GM12878 (cell line): ENCODE measurements at regions not wholly inside any gene's neighbourhood (a gene's known extent, or its start where the extent isn't known, plus 50 kb on each side); places are given as distances from the start of the nearest gene placed in this dataset.

Experiments used
- ATAC-seq: fragments of 200-7000 bp; cut with Tn5 transposase; 3 replicates; pipeline ENCODE4 v1.9.1; 2020; ENCODE audit warnings: mild to moderate bottlenecking, moderate library complexity
- BruUV-seq: library from RNA; stranded (reverse); fragments of 400-500 nt; replicated peaks from 2 replicates; lab custom pipeline; 2021; lab: Mats Ljungman, UMichigan
- CTCF ChIA-PET: fragments of 300-600 bp; sonication (Branson Sonifier 250); formaldehyde crosslinking; extraction: SDS; loops from one replicate; lab custom pipeline; 2021; ENCODE audit warnings: inconsistent platforms; lab: Yijun Ruan, JAX
- POLR2A ChIA-PET: fragments of 350-600 bp; formaldehyde crosslinking; extraction: SDS; loops from one replicate; lab custom pipeline; 2021; ENCODE audit warnings: inconsistent platforms; lab: Charles Lee
- RAD21 ChIA-PET: fragments of 300-600 bp; sonication (Branson Sonifier 250); formaldehyde crosslinking; loops from one replicate; lab custom pipeline; 2023; ENCODE audit warnings: antibody characterized with exemption; ENCODE audit not compliant: unreplicated experiment; lab: Charles Lee
- SMC1A ChIA-PET: fragments of 300-600 bp; sonication (Branson Sonifier 250); formaldehyde crosslinking; loops from one replicate; lab custom pipeline; 2023; ENCODE audit not compliant: unreplicated experiment, uncharacterized antibody; lab: Charles Lee
- DNase-seq: peaks from one replicate; pipeline ENCODE4 v3.0.0-alpha.2; 2011; ENCODE audit warnings: low read depth, low spot score
- FAIRE-seq: peaks from 3 replicates; lab custom pipeline; 2011; peaks lifted over from hg19 to GRCh38; lab: Jason Lieb, UNC
- H2AFZ ChIP-seq: 2 replicates; pipeline ENCODE4 v1.6.0; 2011; ENCODE audit warnings: low read depth, low read length, control low read depth; ENCODE audit not compliant: control insufficient read depth
- H3K27ac ChIP-seq: 2 replicates; pipeline ENCODE4 v1.5.1; 2011; ENCODE audit warnings: control low read depth; ENCODE audit not compliant: control insufficient read depth, insufficient read depth
- H3K27me3 ChIP-seq, 2 experiments: replicated peaks in 1 of 2; 2 replicates each; pipeline versions ENCODE4 v1.6.0 to v1.6.1; 2011; ENCODE audit warnings: low read length in 1 of 2; ENCODE audit not compliant: control insufficient read depth in 2 of 2, insufficient read depth in 2 of 2
- H3K36me3 ChIP-seq, 2 experiments: 2 replicates each; pipeline ENCODE4 v1.5.1; 2011; ENCODE audit warnings: low read length in 1 of 2; ENCODE audit not compliant: control insufficient read depth in 2 of 2, insufficient read depth in 2 of 2
- H3K4me1 ChIP-seq: 2 replicates; pipeline ENCODE4 v1.6.1; 2011; ENCODE audit warnings: mild to moderate bottlenecking, low read length, moderate library complexity, mixed read lengths; ENCODE audit not compliant: control insufficient read depth, insufficient read depth
- H3K4me2 ChIP-seq: 2 replicates; pipeline ENCODE4 v1.6.0; 2011; ENCODE audit warnings: control low read depth; ENCODE audit not compliant: control insufficient read depth, insufficient read depth
- H3K4me3 ChIP-seq: fragments of 200-600 bp; sonication (generic); 2 replicates; pipeline ENCODE4 v1.5.1; 2016
- H3K79me2 ChIP-seq: 2 replicates; pipeline ENCODE4 v1.6.0; 2011; ENCODE audit warnings: low read length; ENCODE audit not compliant: control insufficient read depth, insufficient read depth
- H3K9ac ChIP-seq: 2 replicates; pipeline ENCODE4 v1.8.0; 2011; ENCODE audit warnings: low read length, control low read depth, mixed read lengths; ENCODE audit not compliant: control insufficient read depth, insufficient read depth
- H3K9me3 ChIP-seq: replicated peaks from 3 replicates; pipeline ENCODE4 v1.5.1; 2011; ENCODE audit warnings: mild to moderate bottlenecking, low read length; ENCODE audit not compliant: control insufficient read depth, insufficient read depth
- H4K20me1 ChIP-seq: 2 replicates; pipeline ENCODE4 v1.6.0; 2011; ENCODE audit not compliant: control insufficient read depth, insufficient read depth
- BACH1 ChIP-seq: fragments of 450-650 bp; IDR thresholded peaks from 2 replicates; pipeline ENCODE4 v1.6.1; 2017; ENCODE audit warnings: mild to moderate bottlenecking, borderline replicate concordance
- CEBPB ChIP-seq, 2 experiments: fragments of 150-350 bp in 1 of 2; IDR thresholded peaks; 2 replicates each; pipeline ENCODE4 v1.6.1; 2012 to 2014; ENCODE audit warnings: low read depth in 2 of 2, low read length in 2 of 2, borderline replicate concordance in 1 of 2, inconsistent platforms in 1 of 2
- EP300 ChIP-seq, 2 experiments: fragments of 150-350 bp in 1 of 2; IDR thresholded peaks; 2 replicates each; pipeline ENCODE4 v1.6.1; 2011 to 2012; ENCODE audit warnings: low read depth in 2 of 2, low read length in 2 of 2, borderline replicate concordance in 1 of 2, improper control_type of control experiment in 1 of 2, inconsistent platforms in 1 of 2; ENCODE audit not compliant: control insufficient read depth in 1 of 2
- HSF1 ChIP-seq: fragments of 150-350 bp; IDR thresholded peaks from 2 replicates; pipeline ENCODE4 v1.6.1; 2014; ENCODE audit warnings: mild to moderate bottlenecking, low read depth, low read length
- IRF4 ChIP-seq: IDR thresholded peaks from 2 replicates; pipeline ENCODE4 v1.6.1; 2011; ENCODE audit warnings: low read depth, low read length
- MEF2A ChIP-seq: IDR thresholded peaks from 2 replicates; pipeline ENCODE4 v1.6.1; 2011; ENCODE audit warnings: low read depth, mild to moderate bottlenecking, low read length, moderate library complexity; ENCODE audit not compliant: insufficient read depth
- MTA3 ChIP-seq: IDR thresholded peaks from 2 replicates; pipeline ENCODE4 v1.6.1; 2012; ENCODE audit warnings: low read length, inconsistent platforms, borderline replicate concordance
- PAX5 ChIP-seq: IDR thresholded peaks from 2 replicates; pipeline ENCODE4 v1.6.1; 2011; ENCODE audit warnings: low read depth, low read length, borderline replicate concordance
- POU2F2 ChIP-seq: IDR thresholded peaks from 3 replicates; pipeline ENCODE4 v1.6.1; 2011; ENCODE audit warnings: low read depth, mild to moderate bottlenecking, low read length, borderline replicate concordance
- RAD21 ChIP-seq: IDR thresholded peaks from 2 replicates; pipeline ENCODE4 v1.6.1; 2011; ENCODE audit warnings: mild to moderate bottlenecking, low read depth, low read length, moderate library complexity; ENCODE audit not compliant: insufficient read depth
- RELA ChIP-seq: fragments of 450-650 bp; IDR thresholded peaks from 2 replicates; pipeline ENCODE4 v1.8.0; 2014; ENCODE audit warnings: borderline replicate concordance; ENCODE audit not compliant: partially characterized antibody
- RELB ChIP-seq: fragments of 450-650 bp; IDR thresholded peaks from 2 replicates; pipeline ENCODE4 v1.6.1; 2017; ENCODE audit warnings: low read depth, mild to moderate bottlenecking, moderate library complexity
- RFX5 ChIP-seq: IDR thresholded peaks from 2 replicates; pipeline ENCODE4 v1.6.1; 2011; ENCODE audit warnings: low read depth, low read length, improper control_type of control experiment
- RUNX3 ChIP-seq: IDR thresholded peaks from 2 replicates; pipeline ENCODE4 v1.6.1; 2012; ENCODE audit warnings: low read length, inconsistent platforms
- SKIL ChIP-seq: fragments of 450-650 bp; IDR thresholded peaks from 2 replicates; pipeline ENCODE4 v1.6.1; 2017; ENCODE audit warnings: mild to moderate bottlenecking, low read depth, inconsistent platforms; ENCODE audit not compliant: poor library complexity, severe bottlenecking
- SP1 ChIP-seq: IDR thresholded peaks from one replicate; pipeline ENCODE4 v1.6.1; 2011; ENCODE audit warnings: low read depth, low read length
- SREBF2 ChIP-seq: IDR thresholded peaks from 2 replicates; pipeline ENCODE4 v1.6.1; 2012; ENCODE audit warnings: mild to moderate bottlenecking, low read length
- USF2 ChIP-seq: IDR thresholded peaks from 2 replicates; pipeline ENCODE4 v1.6.1; 2011; ENCODE audit warnings: low read depth, low read length, improper control_type of control experiment, borderline replicate concordance
- ZBED1 ChIP-seq: IDR thresholded peaks from 2 replicates; pipeline ENCODE4 v1.6.1; 2016; ENCODE audit warnings: borderline replicate concordance
- WGBS: methylation state at CpG from one replicate; pipeline ENCODE4 v1.1.6; 2016; ENCODE audit warnings: low lambda C conversion rate; ENCODE audit not compliant: insufficient replicate concordance, insufficient coverage; ENCODE audit errors: missing lambda C conversion rate; 5-methylcytosine and 5-hydroxymethylcytosine counted together
- in situ Hi-C: fragments of 300-500 bp; cut with MboI; formaldehyde crosslinking; loops from 9 replicates; pipeline ENCODE4 v1.14.3; 2018; ENCODE audit warnings: mixed read lengths
- intact Hi-C: fragments of 100-400 bp; cut with micrococcal nuclease; formaldehyde crosslinking; loops from one replicate; pipeline ENCODE4 v1.14.2; 2022; ENCODE audit not compliant: unreplicated experiment

- ChIA-PET SMC1A (interaction anchor here (1.2 kb wide), 1 partner anchor 29 kb away, joined by 3 read pairs; no protein-coding TSS in a partner anchor), POLR2A (no interaction called here), RAD21 (no interaction called here), CTCF (interaction anchor here (1.1 kb wide), 1 partner anchor 15 kb away, joined by 3 read pairs; no protein-coding TSS in a partner anchor)
- peaks cover 15% of the 10 kb centered on the region for H3K9me3 ChIP-seq
- ATAC-seq (peak; percentile 96), FAIRE-seq (peak; percentile 78), DNase-seq (peak; percentile 60)
- no peaks in the 10 kb centered on the region for H3K27me3 ChIP-seq
- intact Hi-C loops (loop anchor here (2.0 kb wide), 1 partner anchor 59 kb away; no protein-coding TSS in a partner anchor), in situ Hi-C loops (no loop called here)
- no peaks in the 10 kb centered on the region for H3K79me2 ChIP-seq
- no peaks in the 10 kb centered on the region for H4K20me1 ChIP-seq
- no peak overlapping the region for H3K9ac ChIP-seq
- WGBS: 10% methylated on average over 8 of the region's 8 CpGs
- H3K4me2 ChIP-seq: no peak overlapping the region; the same call in 1 of the 2 replicates
- H3K27ac ChIP-seq: no peak overlapping the region
- H3K4me3 ChIP-seq: no peak overlapping the region
- no peaks in the 10 kb centered on the region for H3K36me3 ChIP-seq
- no TSS peak for BruUV-seq
- no peaks in the 10 kb centered on the region for H3K4me1 ChIP-seq
- H2AFZ ChIP-seq: no peak overlapping the region
- TF ChIP-seq POU2F2 (peak; percentile 67; the same call in 1 of the 3 replicates), RUNX3 (peak; percentile 97), RFX5 (no peak), RAD21 (no peak), SREBF2 (no peak), ZBED1 (peak; percentile 54; the same call in 1 of the 2 replicates), RELA (peak; percentile 77), EP300 (IDR thresholded peaks at IDR 0.05; ENCODE audit: borderline replicate concordance in 1 of 2, control insufficient read depth in 1 of 2, low read depth in 2 of 2, low read length in 2 of 2) (peak; percentile 33 to 75; a peak in 2 of 4 replicates), PAX5 (peak; percentile 89), USF2 (no peak), HSF1 (no peak), SKIL (peak; percentile 66), SP1 (peak; percentile 34), RELB (0 out of 2 replicates have a peak, but pooled peaks have one; percentile 41), CEBPB (IDR thresholded peaks at IDR 0.05; ENCODE audit: borderline replicate concordance in 1 of 2, low read depth in 2 of 2, low read length in 2 of 2) (peak in 1 of 2 experiments; percentile 78; a peak in 1 of 4 replicates), IRF4 (peak; percentile 92), MTA3 (peak; percentile 88; the same call in 1 of the 2 replicates), MEF2A (peak; percentile 81), BACH1 (no peak)
These were observed 86.7 kb upstream of the IL6 start for GRCh38 chr7:22640269-22640668.
